HepG2 (cell line): ENCODE measurements at regions not wholly inside any gene's neighbourhood (a gene's known extent, or its start where the extent isn't known, plus 50 kb on each side); places are given as distances from the start of the nearest gene placed in this dataset.

Experiments
- ATAC-seq: fragments of 200-7000 bp; cut with Tn5 transposase; 3 replicates; pipeline ENCODE4 v1.9.1; 2020; ENCODE audit warnings: mild to moderate bottlenecking, moderate library complexity
- BruUV-seq: library from RNA; stranded (reverse); fragments of 400-500 nt; replicated peaks from 2 replicates; lab custom pipeline; 2021; lab: Mats Ljungman, UMichigan
- CTCF ChIA-PET: fragments of 300-600 bp; formaldehyde crosslinking; extraction: SDS; loops from one replicate; lab custom pipeline; 2021; ENCODE audit warnings: low total read pairs, inconsistent platforms, low intra/inter-chr PET ratio; lab: Yijun Ruan, JAX
- POLR2A ChIA-PET: fragments of 350-600 bp; sonication (Branson Sonifier 250); formaldehyde crosslinking; loops from one replicate; lab custom pipeline; 2020; ENCODE audit warnings: antibody characterized with exemption, inconsistent platforms; lab: Yijun Ruan, JAX
- DNase-seq: peaks from one replicate; pipeline ENCODE4 v3.0.0-alpha.2; 2015; ENCODE audit warnings: low spot score
- FAIRE-seq: peaks from 3 replicates; lab custom pipeline; 2011; peaks lifted over from hg19 to GRCh38; lab: Jason Lieb, UNC
- H2AFZ ChIP-seq: one replicate; pipeline ENCODE4 v1.6.1; 2011; ENCODE audit warnings: low read length, inconsistent platforms
- H3K27ac ChIP-seq: fragments of 300-600 bp; 3 replicates; pipeline ENCODE4 v1.8.0; 2011; ENCODE audit warnings: mixed run types, mild to moderate bottlenecking, mixed read lengths, low read length, inconsistent platforms; ENCODE audit not compliant: insufficient read depth; ENCODE audit errors: extremely low read length
- H3K27me3 ChIP-seq, 2 experiments: fragments of 200-600 bp in 1 of 2; 2 replicates in 1 of 2; 3 replicates in 1 of 2; pipeline versions ENCODE4 v1.6.0 to v1.8.0; 2011; ENCODE audit warnings: low read length in 2 of 2, mild to moderate bottlenecking in 2 of 2, moderate library complexity in 2 of 2, inconsistent platforms in 1 of 2; ENCODE audit not compliant: insufficient read depth in 2 of 2, control insufficient read depth in 1 of 2
- H3K36me3 ChIP-seq, 2 experiments: fragments of 200-600 bp in 1 of 2; replicated peaks in 1 of 2; 2 replicates in 1 of 2; 3 replicates in 1 of 2; pipeline versions ENCODE4 v1.5.1 to v1.8.0; 2011; ENCODE audit warnings: low read length in 2 of 2, inconsistent platforms in 1 of 2; ENCODE audit not compliant: insufficient read depth in 2 of 2, control insufficient read depth in 1 of 2
- H3K4me1 ChIP-seq: 2 replicates; pipeline ENCODE4 v1.5.1; 2012; ENCODE audit warnings: low read length, inconsistent platforms; ENCODE audit not compliant: insufficient read depth
- H3K4me2 ChIP-seq: 2 replicates; pipeline ENCODE4 v1.6.0; 2011; ENCODE audit warnings: low read depth, low read length, inconsistent platforms
- H3K4me3 ChIP-seq, 3 experiments: fragments of 200-600 bp in 1 of 3; sonication (generic), shearing (Covaris generic) in 1 of 3; replicated peaks in 1 of 3; 2 replicates each; pipeline ENCODE4 v1.5.1; 2011 to 2016; ENCODE audit warnings: low read length in 3 of 3, inconsistent platforms in 2 of 3, low read depth in 2 of 3, mild to moderate bottlenecking in 2 of 3, control low read depth in 1 of 3, mixed read lengths in 1 of 3; ENCODE audit not compliant: insufficient read depth in 1 of 3
- H3K79me2 ChIP-seq: one replicate; pipeline ENCODE4 v1.6.1; 2011; ENCODE audit warnings: low read length, inconsistent platforms; ENCODE audit not compliant: insufficient read depth
- H3K9ac ChIP-seq: 2 replicates; pipeline ENCODE4 v1.6.0; 2011; ENCODE audit warnings: mild to moderate bottlenecking, low read depth, low read length, inconsistent platforms; ENCODE audit not compliant: insufficient read depth
- H3K9me3 ChIP-seq: 2 replicates; pipeline ENCODE4 v1.5.1; 2012; ENCODE audit warnings: mild to moderate bottlenecking, low read length
- H4K20me1 ChIP-seq: 2 replicates; pipeline ENCODE4 v1.6.0; 2011; ENCODE audit warnings: inconsistent platforms, mild to moderate bottlenecking, low read length, moderate library complexity; ENCODE audit not compliant: insufficient read depth
- CREB1 ChIP-seq, 2 experiments: fragments of 450-650 bp in 1 of 2; IDR thresholded peaks; 2 replicates each; pipeline ENCODE4 v1.6.1; 2016 to 2017; ENCODE audit warnings: control low read depth in 1 of 2, mild to moderate bottlenecking in 1 of 2, missing compliant biosample characterization in 1 of 2, missing genetic modification characterization in 1 of 2
- CREM ChIP-seq, 2 experiments: sonication (generic) in 1 of 2; formaldehyde crosslinking in 1 of 2; IDR thresholded peaks; 2 replicates each; pipeline versions ENCODE4 v1.4.0 to v1.6.1; 2016 to 2020; ENCODE audit warnings: antibody characterized with exemption in 1 of 2, mild to moderate bottlenecking in 1 of 2, missing genetic modification reagents in 1 of 2
- FOSL2 ChIP-seq: sonication (generic); formaldehyde crosslinking; IDR thresholded peaks from 2 replicates; pipeline ENCODE4 v1.4.0; 2020; ENCODE audit warnings: missing genetic modification reagents
- FOXA3 ChIP-seq: IDR thresholded peaks from 2 replicates; pipeline ENCODE4 v1.6.1; 2016; ENCODE audit warnings: missing genetic modification reagents, missing compliant biosample characterization
- GATAD2A ChIP-seq: IDR thresholded peaks from 2 replicates; pipeline ENCODE4 v1.6.1; 2016
- MAFF ChIP-seq: IDR thresholded peaks from 2 replicates; pipeline ENCODE4 v1.6.1; 2011; ENCODE audit warnings: low read depth, low read length, improper control_type of control experiment
- MAFK ChIP-seq, 2 experiments: IDR thresholded peaks in 1 of 2; conservative IDR thresholded peaks in 1 of 2; 2 replicates each; pipeline ENCODE4 v1.6.1; 2011; ENCODE audit warnings: improper control_type of control experiment in 2 of 2, low read length in 2 of 2
- NONO ChIP-seq, 2 experiments: fragments of 450-650 bp in 1 of 2; sonication (generic) in 1 of 2; formaldehyde crosslinking in 1 of 2; IDR thresholded peaks in 1 of 2; conservative IDR thresholded peaks in 1 of 2; 2 replicates each; pipeline versions ENCODE4 v1.6.1 to v1.8.0; 2017 to 2022; ENCODE audit warnings: mild to moderate bottlenecking in 1 of 2, missing genetic modification reagents in 1 of 2, moderate library complexity in 1 of 2
- PLRG1 ChIP-seq: fragments of 450-650 bp; conservative IDR thresholded peaks from 2 replicates; pipeline ENCODE4 v1.6.1; 2016
- SALL1 ChIP-seq: sonication (generic); formaldehyde crosslinking; IDR thresholded peaks from 2 replicates; pipeline ENCODE4 v1.8.0; 2022; ENCODE audit warnings: mild to moderate bottlenecking, missing genetic modification reagents
- SNRNP70 ChIP-seq: fragments of 200-400 bp; formaldehyde crosslinking; IDR thresholded peaks from 2 replicates; pipeline ENCODE4 v1.6.1; 2017; ENCODE audit warnings: mild to moderate bottlenecking, low read depth, low read length, moderate library complexity
- SOX6 ChIP-seq, 2 experiments: fragments of 450-650 bp in 1 of 2; sonication (generic) in 1 of 2; formaldehyde crosslinking in 1 of 2; IDR thresholded peaks; 2 replicates each; pipeline versions ENCODE4 v1.4.0 to v1.6.1; 2017 to 2020; ENCODE audit warnings: antibody characterized with exemption in 1 of 2, mild to moderate bottlenecking in 1 of 2, missing genetic modification reagents in 1 of 2
- ZBTB8A ChIP-seq: sonication (generic); formaldehyde crosslinking; IDR thresholded peaks from 2 replicates; pipeline ENCODE4 v1.4.0; 2020; ENCODE audit warnings: mild to moderate bottlenecking, low read depth, missing genetic modification reagents, borderline replicate concordance
- ZNF329 ChIP-seq: sonication (generic); formaldehyde crosslinking; IDR thresholded peaks from 2 replicates; pipeline ENCODE4 v1.9.0; 2021; ENCODE audit warnings: low read depth, mild to moderate bottlenecking, missing genetic modification reagents
- WGBS: methylation state at CpG from one replicate; pipeline ENCODE4 v1.1.6; 2017; ENCODE audit warnings: low lambda C conversion rate; 5-methylcytosine and 5-hydroxymethylcytosine counted together
- in situ Hi-C: cut with HindIII; loops from 2 replicates; pipeline ENCODE4 v1.10.0; 2017; ENCODE audit warnings: low pct_unique_long_range_greater_than_20kb; ENCODE audit not compliant: extremely low pct_ligation_motif_present
- intact Hi-C: fragments of 100-400 bp; cut with micrococcal nuclease; formaldehyde crosslinking; loops from one replicate; pipeline ENCODE4 v1.10.0; 2022; ENCODE audit not compliant: unreplicated experiment

- intact Hi-C loops (no loop called here), in situ Hi-C loops (no loop called here)
- peak overlapping the region; percentile 5 for H2AFZ ChIP-seq
- peaks cover 6% of the 10 kb centered on the region; the same call in 1 of the 2 replicates for H3K9me3 ChIP-seq
- H4K20me1 ChIP-seq: no peaks in the 10 kb centered on the region
- TF ChIP-seq ZBTB8A (CRISPR knock-in tag) (no peak), CREM (IDR thresholded peaks at IDR 0.05) (0 out of 2 replicates have a peak, but pooled peaks have one; percentile 19), CREM (CRISPR knock-in tag; IDR thresholded peaks at IDR 0.05) (no peak), PLRG1 (no peak), MAFF (peak; percentile 90), SNRNP70 (no peak), FOSL2 (CRISPR knock-in tag) (peak; percentile 27; the same call in 1 of the 2 replicates), SOX6 (IDR thresholded peaks at IDR 0.05) (no peak), SOX6 (CRISPR knock-in tag; IDR thresholded peaks at IDR 0.05) (peak; percentile 9; the same call in 1 of the 2 replicates), MAFK (conservative IDR thresholded peaks at IDR 0.05 in 1 of 2, IDR thresholded peaks at IDR 0.05 in 1 of 2; ENCODE audit: low read length in 2 of 2) (peak; percentile 93 to 96), CREB1 (IDR thresholded peaks at IDR 0.05) (no peak), CREB1 (CRISPR knock-in tag; IDR thresholded peaks at IDR 0.05) (peak; percentile 74), FOXA3 (peak; percentile 41; the same call in 1 of the 2 replicates), ZNF329 (CRISPR knock-in tag) (no peak), NONO (IDR thresholded peaks at IDR 0.05) (no peak), NONO (CRISPR knock-in tag; conservative IDR thresholded peaks at IDR 0.05) (no peak), SALL1 (CRISPR knock-in tag) (peak; percentile 28; the same call in 1 of the 2 replicates), GATAD2A (CRISPR knock-in tag) (0 out of 2 replicates have a peak, but pooled peaks have one; percentile 12)
- ATAC-seq: peak; percentile 83
- ChIA-PET POLR2A (no interaction called here), CTCF (no interaction called here)
- 5% methylated on average over 9 of the region's 9 CpGs for WGBS
- H3K9ac ChIP-seq: no peak overlapping the region
- H3K27me3 ChIP-seq: no peaks in the 10 kb centered on the region
- no peak overlapping the region; a peak in 1 of 6 replicates for H3K4me3 ChIP-seq
- no TSS peak for BruUV-seq
- H3K4me2 ChIP-seq: peak overlapping the region; percentile 63
- H3K4me1 ChIP-seq: peaks cover 15% of the 10 kb centered on the region
- no peaks in the 10 kb centered on the region for H3K36me3 ChIP-seq
- DNase-seq: peak; percentile 58
- H3K79me2 ChIP-seq: no peaks in the 10 kb centered on the region
- FAIRE-seq: no peak
- no peak overlapping the region for H3K27ac ChIP-seq
Observed at GRCh38 chr18:22683196-22683676, 249.9 kb upstream of the RBBP8 start.
